Small intestine (tissue), 7 donors: ENCODE measurements at regions not wholly inside any gene's neighbourhood (a gene's known extent, or its start where the extent isn't known, plus 50 kb on each side); places are given as distances from the start of the nearest gene placed in this dataset.

Experiments used
- DNase-seq, 2 donors: peaks; one replicate each; pipeline versions ENCODE4 v3.0.0 to v3.0.0-alpha.2; 2013
- FAIRE-seq: peaks from 2 replicates; lab custom pipeline; 2012; peaks lifted over from hg19 to GRCh38; lab: Jason Lieb, UNC
- H3K27ac ChIP-seq, 3 donors: one replicate each; pipeline ENCODE4 v1.5.1; 2013; ENCODE audit warnings: low read length in 2 of 3, mild to moderate bottlenecking in 2 of 3, control low read depth in 1 of 3, inconsistent platforms in 1 of 3, low read depth in 1 of 3, moderate library complexity in 1 of 3
- H3K27me3 ChIP-seq, 3 donors: one replicate each; pipeline ENCODE4 v1.6.1; 2013; ENCODE audit warnings: low read length in 3 of 3, inconsistent platforms in 1 of 3; ENCODE audit not compliant: control insufficient read depth in 3 of 3, insufficient read depth in 3 of 3
- H3K36me3 ChIP-seq, 3 donors: one replicate each; pipeline ENCODE4 v1.6.1; 2013; ENCODE audit warnings: low read length in 3 of 3, inconsistent platforms in 1 of 3, low read depth in 1 of 3, mild to moderate bottlenecking in 1 of 3, moderate library complexity in 1 of 3; ENCODE audit not compliant: control insufficient read depth in 3 of 3, insufficient read depth in 2 of 3
- H3K4me1 ChIP-seq, 3 donors: one replicate each; pipeline ENCODE4 v1.6.1; 2013; ENCODE audit warnings: low read length in 2 of 3, inconsistent platforms in 1 of 3, low read depth in 1 of 3, mild to moderate bottlenecking in 1 of 3, moderate library complexity in 1 of 3; ENCODE audit not compliant: control insufficient read depth in 3 of 3, insufficient read depth in 2 of 3
- H3K4me3 ChIP-seq, 3 donors: one replicate each; pipeline ENCODE4 v1.5.1; 2013; ENCODE audit warnings: low read length in 3 of 3, control low read depth in 1 of 3, inconsistent platforms in 1 of 3, low read depth in 1 of 3, mild to moderate bottlenecking in 1 of 3, moderate library complexity in 1 of 3
- H3K9me3 ChIP-seq, 2 donors: one replicate each; pipeline ENCODE4 v1.6.1; 2013; ENCODE audit warnings: low read depth in 1 of 2, low read length in 1 of 2; ENCODE audit not compliant: control insufficient read depth in 2 of 2, insufficient read depth in 1 of 2
- WGBS, 3 donors: extraction: QIAGEN DNeasy Blood & Tissue Kit; methylation state at CpG; one replicate each; pipeline ENCODE4 v1.1.7; 2013; 5-methylcytosine and 5-hydroxymethylcytosine counted together
- donor health status: healthy with polysubstance abuse.
- donor health status: control.
- donor health status: control.
- donor health status: Bipolar disorder and iron deficiency.
- donor health status: healthy.

DNA sequence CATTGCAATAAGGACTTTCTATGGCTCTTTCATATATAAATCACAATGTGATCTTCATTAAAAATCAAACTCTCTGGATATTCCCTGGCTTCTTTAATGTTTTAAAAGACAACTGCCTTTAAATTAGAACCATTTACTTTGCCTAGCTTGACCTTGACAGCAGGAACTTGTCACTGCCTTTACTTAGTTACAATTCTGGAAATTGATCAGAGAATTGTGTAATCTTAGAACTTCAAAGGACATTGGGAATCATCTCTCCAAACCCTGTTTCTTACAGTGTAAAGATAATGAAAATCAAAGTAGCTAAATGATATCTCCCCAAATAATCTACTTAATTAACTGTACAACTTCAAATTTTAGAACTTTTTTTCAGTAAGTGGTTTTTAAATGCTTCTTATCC, 517.6 kb upstream of the CCDC179 start:
- DNase-seq (no peak), FAIRE-seq (no peak)
- H3K27me3 ChIP-seq = no peaks in the 10 kb centered on the region

DNA sequence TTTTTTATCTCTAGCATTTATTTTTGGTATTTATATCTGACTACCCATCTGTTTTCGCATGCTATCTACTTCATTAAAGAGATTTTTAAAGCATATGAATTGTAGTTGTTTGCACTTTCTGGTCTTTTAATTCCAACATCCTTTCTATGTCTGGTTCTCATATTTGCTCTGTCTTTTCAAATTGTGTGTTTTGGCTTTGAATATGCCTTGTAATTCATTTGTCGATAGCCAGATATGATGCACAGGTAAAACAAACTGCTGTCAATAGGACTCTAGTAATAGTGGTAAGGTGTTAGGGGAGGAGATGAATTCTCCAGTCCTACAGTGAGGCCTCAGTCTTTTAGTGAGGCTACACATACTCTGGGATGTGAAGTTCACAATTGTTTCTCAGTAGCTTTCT, 530.8 kb upstream of the CCDC179 start:
- FAIRE-seq = no peak
- H3K4me3 ChIP-seq = no peak overlapping the region
- H3K36me3 ChIP-seq = no peaks in the 10 kb centered on the region
- 49 to 77% (median 51%) methylated on average over 2 of the region's 2 CpGs for WGBS, 3 donors
- H3K27me3 ChIP-seq = no peaks in the 10 kb centered on the region
- H3K4me1 ChIP-seq = no peaks in the 10 kb centered on the region
- no peak overlapping the region for H3K27ac ChIP-seq
- no peaks in the 10 kb centered on the region for H3K9me3 ChIP-seq
- DNase-seq = no peak

More for the DNA sequence above, 517.6 kb upstream of the CCDC179 start:
- Histone ChIP-seq H3K4me3 (no peak overlapping the region), H3K36me3 (no peaks in the 10 kb centered on the region), H3K4me1 (no peaks in the 10 kb centered on the region), H3K27ac (no peak overlapping the region), H3K9me3 (peaks cover 0 to 2% of the 10 kb centered on the region in 2 donors)

DNA sequence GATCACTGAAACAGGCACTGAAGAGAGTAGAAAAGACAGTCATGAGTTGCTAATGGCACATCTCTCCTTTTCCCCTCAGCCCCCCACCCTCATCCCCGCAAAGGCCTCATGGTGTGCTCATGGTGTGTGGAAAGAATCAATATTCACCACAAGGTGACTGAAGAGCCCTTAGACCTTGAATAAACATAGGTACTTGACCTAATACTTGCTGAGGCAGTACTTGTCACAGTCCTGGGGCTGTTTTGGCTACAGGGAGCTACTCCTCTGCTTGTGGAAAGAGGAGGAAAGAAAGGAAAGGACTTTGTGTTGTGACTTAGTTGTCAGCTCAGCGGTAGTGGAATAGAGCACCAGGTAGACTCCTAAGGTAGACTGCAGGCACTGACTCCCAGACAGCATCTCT, 537.8 kb upstream of the CCDC179 start:
- 77 to 92% (median 90%) methylated on average over 2 of the region's 2 CpGs for WGBS, 3 donors
- Histone ChIP-seq H3K27me3 (no peaks in the 10 kb centered on the region), H3K4me3 (no peak overlapping the region), H3K4me1 (no peaks in the 10 kb centered on the region), H3K36me3 (no peaks in the 10 kb centered on the region), H3K27ac (no peak overlapping the region), H3K9me3 (no peaks in the 10 kb centered on the region)
- FAIRE-seq = no peak
- no peak for DNase-seq

DNA sequence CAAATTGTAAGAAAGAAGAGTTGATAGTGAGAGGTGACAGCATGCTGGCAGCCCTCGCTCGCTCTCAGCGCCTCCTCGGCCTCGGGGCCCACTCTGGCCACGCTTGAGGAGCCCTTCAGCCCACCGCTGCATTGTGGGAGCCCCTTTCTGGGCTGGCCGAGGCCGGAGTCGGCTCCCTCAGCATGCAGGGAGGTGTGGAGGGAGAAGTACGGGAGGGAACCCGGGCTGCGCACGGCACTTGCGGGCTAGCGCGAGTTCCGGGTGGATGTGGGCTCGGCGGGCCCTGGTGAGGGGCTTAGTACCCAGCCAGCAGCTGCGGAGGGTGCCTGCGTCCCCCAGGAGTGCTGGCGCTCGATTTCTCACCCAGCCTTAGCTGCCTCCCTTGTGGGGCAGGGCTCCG, 539.7 kb upstream of the CCDC179 start:
- no peak for FAIRE-seq
- no peak overlapping the region for H3K4me3 ChIP-seq
- H3K9me3 ChIP-seq = peaks cover 0 to 11% of the 10 kb centered on the region in 2 donors
- H3K36me3 ChIP-seq = no peaks in the 10 kb centered on the region
- WGBS, 3 donors = 90 to 94% (median 92%) methylated on average over 24 to 25 of the region's 25 CpGs
- H3K27me3 ChIP-seq = no peaks in the 10 kb centered on the region
- no peak for DNase-seq
- no peaks in the 10 kb centered on the region for H3K4me1 ChIP-seq
- H3K27ac ChIP-seq = no peak overlapping the region

DNA sequence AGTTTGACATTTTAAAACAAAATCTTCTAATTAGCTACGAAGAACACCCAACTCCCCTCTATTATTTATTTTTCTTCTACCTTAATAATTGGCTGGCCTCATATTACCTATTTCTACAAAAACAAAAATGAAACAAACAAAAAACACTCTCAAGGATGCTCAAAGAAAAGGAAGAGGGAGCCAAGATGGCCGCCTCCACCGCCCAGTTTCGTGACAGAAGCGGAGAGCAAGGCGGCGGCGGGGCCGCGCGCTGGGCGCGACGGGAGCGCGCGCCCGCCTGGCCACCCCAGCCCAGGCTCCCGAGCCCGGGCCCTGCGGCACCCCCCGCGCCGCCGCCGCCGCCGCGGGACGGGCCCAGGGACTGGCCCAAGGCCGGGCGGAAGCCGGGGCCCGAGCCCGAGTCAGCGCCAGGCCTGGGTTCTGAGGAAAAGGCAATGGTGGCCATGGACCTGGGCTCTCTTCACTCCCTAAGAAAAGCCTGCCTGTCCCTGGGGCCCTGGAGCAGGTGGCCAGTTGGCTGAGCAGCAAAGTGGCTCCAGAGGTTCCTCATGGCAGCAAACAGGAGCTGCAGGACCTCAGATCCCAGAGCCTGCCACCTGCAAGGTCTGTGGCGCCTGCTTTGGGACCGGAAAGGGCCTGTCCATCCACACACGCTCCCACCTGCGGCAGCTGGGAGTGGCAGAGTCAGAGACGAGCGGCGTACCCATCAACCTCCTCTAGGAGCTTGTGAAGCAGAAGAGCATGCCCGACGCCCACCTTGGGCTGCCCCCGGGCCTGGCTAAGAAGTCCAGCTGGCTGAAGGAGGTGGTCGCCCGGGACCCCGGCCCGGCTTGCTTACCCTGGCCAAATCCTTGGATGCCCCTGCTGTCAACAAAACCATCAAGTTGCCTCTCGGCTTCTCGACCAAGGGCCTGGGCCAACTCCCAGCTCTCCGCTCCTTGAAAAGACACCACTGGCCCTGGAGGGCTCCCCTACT, 543.2 kb upstream of the CCDC179 start:
- FAIRE-seq (no peak), DNase-seq (no peak)
- H3K4me1 ChIP-seq = no peaks in the 10 kb centered on the region
- 97 to 98% (median 97%) methylated on average over 53 of the region's 53 CpGs for WGBS, 3 donors
- no peak overlapping the region for H3K4me3 ChIP-seq
- H3K36me3 ChIP-seq = no peaks in the 10 kb centered on the region
- no peak overlapping the region for H3K27ac ChIP-seq
- H3K27me3 ChIP-seq = no peaks in the 10 kb centered on the region
- peaks cover 0 to 28% of the 10 kb centered on the region in 2 donors for H3K9me3 ChIP-seq

DNA sequence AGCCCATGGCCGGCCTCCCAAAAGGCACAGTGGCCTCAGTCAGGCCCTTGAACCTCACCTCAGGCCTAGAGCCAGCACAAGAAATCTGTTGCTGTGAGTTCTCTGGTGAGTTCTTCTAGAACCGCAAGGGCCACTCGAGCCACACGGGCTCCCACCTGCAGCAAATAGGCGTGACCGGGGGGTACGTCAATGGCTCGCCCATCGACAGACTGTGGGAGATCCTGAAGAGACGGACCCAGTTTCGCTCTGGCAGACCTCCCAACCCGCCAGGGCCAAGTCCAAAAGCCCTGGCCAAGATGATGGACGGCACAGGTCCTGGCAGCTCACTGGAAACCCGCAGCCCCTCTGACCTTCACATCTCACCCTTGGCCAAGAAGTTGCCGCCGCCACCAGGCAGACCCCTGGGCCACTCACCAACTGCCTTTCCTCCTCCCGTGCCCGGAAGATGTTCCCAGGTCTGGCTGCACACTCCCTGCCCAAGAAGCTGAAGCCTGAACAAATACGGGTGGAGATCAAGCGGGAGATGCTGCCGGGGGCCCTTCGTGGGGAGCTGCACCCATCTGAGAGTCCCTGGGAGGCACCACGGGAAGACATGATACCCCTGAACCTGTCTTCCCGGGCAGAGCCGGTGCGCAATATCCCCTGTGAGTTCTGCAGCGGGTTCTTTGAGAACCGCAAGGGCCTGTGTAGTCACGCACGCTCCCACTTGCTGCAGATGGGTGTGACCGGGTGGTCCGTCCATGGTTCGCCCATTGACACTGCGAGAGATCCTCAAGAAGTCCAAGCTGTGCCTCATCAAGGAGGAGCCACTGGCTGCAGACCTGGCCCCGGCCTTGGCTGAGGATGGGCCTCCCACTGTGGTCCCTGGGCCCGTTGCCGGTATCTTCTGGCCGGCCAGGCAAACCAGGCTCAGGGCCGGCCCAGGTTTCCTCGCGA, 544.2 kb upstream of the CCDC179 start:
- no peak overlapping the region for H3K27ac ChIP-seq
- no peaks in the 10 kb centered on the region for H3K27me3 ChIP-seq
- FAIRE-seq = no peak
- H3K36me3 ChIP-seq = no peaks in the 10 kb centered on the region
- DNase-seq = no peak
- WGBS, 3 donors = 94 to 96% (median 96%) methylated on average over 41 of the region's 41 CpGs
- no peaks in the 10 kb centered on the region for H3K4me1 ChIP-seq
- H3K9me3 ChIP-seq = peaks cover 0 to 28% of the 10 kb centered on the region in 2 donors
- H3K4me3 ChIP-seq = no peak overlapping the region

DNA sequence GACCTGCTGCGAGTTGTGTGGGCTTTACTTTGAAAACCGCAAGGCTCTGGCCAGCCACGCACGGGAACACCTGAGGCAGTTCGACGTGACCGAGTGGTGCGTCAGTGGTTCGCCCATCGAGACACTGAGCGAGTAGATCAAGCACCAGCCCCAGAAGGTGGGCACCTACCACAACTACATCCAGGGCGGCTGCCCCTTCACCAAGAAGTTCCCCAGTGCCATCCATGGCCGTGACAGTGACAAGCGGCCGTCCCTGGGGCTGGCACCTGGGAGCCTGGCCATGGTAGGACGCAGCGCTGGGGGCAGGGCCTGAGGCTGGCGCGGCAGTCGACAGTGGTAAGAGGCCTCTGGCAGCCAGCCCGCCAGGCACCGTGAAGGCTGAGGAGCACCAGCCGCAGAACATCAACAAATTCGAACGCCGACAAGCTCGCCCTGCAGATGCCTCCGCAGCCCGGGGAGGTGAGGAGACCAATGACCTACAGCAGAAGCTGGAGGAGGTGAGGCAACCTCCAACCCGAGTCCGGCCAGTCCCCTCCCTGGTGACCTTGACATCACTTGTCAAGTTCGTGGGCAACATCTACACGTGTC, 545.2 kb upstream of the CCDC179 start:
- Histone ChIP-seq H3K27me3 (no peaks in the 10 kb centered on the region), H3K27ac (no peak overlapping the region), H3K4me1 (no peaks in the 10 kb centered on the region), H3K9me3 (peaks cover 0 to 28% of the 10 kb centered on the region in 2 donors), H3K36me3 (no peaks in the 10 kb centered on the region), H3K4me3 (no peak overlapping the region)
- 93 to 97% (median 97%) methylated on average over 33 of the region's 33 CpGs for WGBS, 3 donors
- DNase-seq (no peak), FAIRE-seq (no peak)
